ENCODE measurements at regions not wholly inside any gene's neighbourhood (a gene's known extent, or its start where the extent isn't known, plus 50 kb on each side); places are given as distances from the start of the nearest gene placed in this dataset.

DNA sequence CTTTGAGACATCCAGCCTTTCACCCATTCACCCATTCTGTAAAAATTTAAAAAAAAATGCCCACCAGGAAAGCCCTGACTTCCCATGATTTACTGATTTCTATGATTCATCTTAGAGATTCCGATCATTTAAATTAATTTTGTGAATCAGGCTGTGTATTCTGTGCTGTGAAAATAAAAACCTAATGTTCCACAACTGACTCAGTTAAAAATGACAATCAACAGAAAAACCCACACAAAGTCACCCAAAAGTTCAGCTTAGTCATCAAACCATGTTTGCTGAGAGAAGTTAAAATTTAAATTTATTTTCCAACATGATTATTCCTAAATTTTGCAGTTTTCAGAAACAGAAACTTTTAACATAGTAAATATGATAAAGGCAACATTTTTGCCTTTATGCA lies 509.9 kb downstream of the TENT5A start:
- TF ChIP-seq, protein P1, sequence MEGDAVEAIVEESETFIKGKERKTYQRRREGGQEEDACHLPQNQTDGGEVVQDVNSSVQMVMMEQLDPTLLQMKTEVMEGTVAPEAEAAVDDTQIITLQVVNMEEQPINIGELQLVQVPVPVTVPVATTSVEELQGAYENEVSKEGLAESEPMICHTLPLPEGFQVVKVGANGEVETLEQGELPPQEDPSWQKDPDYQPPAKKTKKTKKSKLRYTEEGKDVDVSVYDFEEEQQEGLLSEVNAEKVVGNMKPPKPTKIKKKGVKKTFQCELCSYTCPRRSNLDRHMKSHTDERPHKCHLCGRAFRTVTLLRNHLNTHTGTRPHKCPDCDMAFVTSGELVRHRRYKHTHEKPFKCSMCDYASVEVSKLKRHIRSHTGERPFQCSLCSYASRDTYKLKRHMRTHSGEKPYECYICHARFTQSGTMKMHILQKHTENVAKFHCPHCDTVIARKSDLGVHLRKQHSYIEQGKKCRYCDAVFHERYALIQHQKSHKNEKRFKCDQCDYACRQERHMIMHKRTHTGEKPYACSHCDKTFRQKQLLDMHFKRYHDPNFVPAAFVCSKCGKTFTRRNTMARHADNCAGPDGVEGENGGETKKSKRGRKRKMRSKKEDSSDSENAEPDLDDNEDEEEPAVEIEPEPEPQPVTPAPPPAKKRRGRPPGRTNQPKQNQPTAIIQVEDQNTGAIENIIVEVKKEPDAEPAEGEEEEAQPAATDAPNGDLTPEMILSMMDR (conservative IDR thresholded peaks at IDR 0.05; ENCODE audit: low read length): no peak
- TF ChIP-seq EZH2phosphoT487 (IDR thresholded peaks at IDR 0.05; ENCODE audit: borderline replicate concordance, low read depth, low read length): no peak
